Tibial artery (tissue), 4 donors: ENCODE measurements at regions not wholly inside any gene's neighbourhood (a gene's known extent, or its start where the extent isn't known, plus 50 kb on each side); places are given as distances from the start of the nearest gene placed in this dataset.
"Not testable (repeated sequence)": the region's sequence is repeated elsewhere in the genome, so short reads cannot be mapped to it uniquely, and the experiment has no call there.

Experiments used
- DNase-seq, 2 donors: peaks; one replicate each; pipeline ENCODE4 v3.0.0-alpha.2; 2019
- H3K27ac ChIP-seq, 2 donors: fragments of 200-600 bp; sonication (generic) in 1 of 2; 1 replicate in 1 of 2; 2 replicates in 1 of 2; pipeline ENCODE4 v1.5.1; 2018 to 2019; ENCODE audit warnings: mild to moderate bottlenecking in 1 of 2
- H3K27me3 ChIP-seq, 2 donors: fragments of 200-600 bp; sonication (generic) in 1 of 2; one replicate each; pipeline versions ENCODE4 v1.5.1 to v1.6.0; 2016 to 2019
- H3K36me3 ChIP-seq, 3 donors: fragments of 200-600 bp; sonication (generic) in 2 of 3; one replicate each; pipeline ENCODE4 v1.5.1; 2016 to 2019; ENCODE audit warnings: mild to moderate bottlenecking in 2 of 3
- H3K4me1 ChIP-seq, 4 donors: fragments of 200-600 bp; sonication (generic) in 2 of 4; 1 replicate in 3 of 4; 2 replicates in 1 of 4; pipeline ENCODE4 v1.5.1; 2016 to 2019
- H3K4me3 ChIP-seq, 2 donors: fragments of 200-600 bp; sonication (generic) in 1 of 2; 1 replicate in 1 of 2; 2 replicates in 1 of 2; pipeline ENCODE4 v1.5.1; 2018 to 2019; ENCODE audit warnings: mild to moderate bottlenecking in 2 of 2
- H3K9me3 ChIP-seq, 3 donors: fragments of 200-600 bp; sonication (generic) in 1 of 3; one replicate each; pipeline ENCODE4 v1.5.1; 2016 to 2019
- CTCF ChIP-seq, 2 experiments: fragments of 200-600 bp in 1 of 2; fragments of 450-650 bp in 1 of 2; IDR thresholded peaks; one replicate each; pipeline ENCODE4 v1.5.1; 2017 to 2019; ENCODE audit warnings: antibody characterized with exemption in 2 of 2, mild to moderate bottlenecking in 1 of 2, moderate library complexity in 1 of 2
- intact Hi-C: fragments of 100-400 bp; cut with DNase I; formaldehyde crosslinking; loops from one replicate; pipeline ENCODE4 v1.15.0; 2023; ENCODE audit warnings: low total_unique reads

- Histone ChIP-seq H3K36me3 (no peaks in the 10 kb centered on the region), H3K9me3 (no peaks in the 10 kb centered on the region), H3K27me3 (no peaks in the 10 kb centered on the region), H3K4me3 (no peak overlapping the region), H3K4me1 (no peaks in the 10 kb centered on the region), H3K27ac (no peak overlapping the region)
- no peak for DNase-seq
- TF ChIP-seq CTCF (IDR thresholded peaks at IDR 0.05), result no peak
- intact Hi-C loops, result no loop called here
Measured at GRCh38 chr5:136594416-136594815, 229.1 kb upstream of the TRPC7 start.

GRCh38 chr5:136590581-136590980 is 225.2 kb upstream of the TRPC7 start:
- no peak overlapping the region for H3K27ac ChIP-seq
- TF ChIP-seq CTCF (IDR thresholded peaks at IDR 0.05), result no peak
- no peaks in the 10 kb centered on the region for H3K27me3 ChIP-seq
- H3K4me1 ChIP-seq, result no peaks in the 10 kb centered on the region
- H3K9me3 ChIP-seq, result no peaks in the 10 kb centered on the region
- intact Hi-C loops, result no loop called here
- DNase-seq, result no peak
- H3K36me3 ChIP-seq, result no peaks in the 10 kb centered on the region
- no peak overlapping the region for H3K4me3 ChIP-seq

GRCh38 chr5:136586196-136586595 is 220.9 kb upstream of the TRPC7 start:
- Histone ChIP-seq H3K27me3 (no peaks in the 10 kb centered on the region), H3K9me3 (no peaks in the 10 kb centered on the region), H3K4me1 (no peaks in the 10 kb centered on the region), H3K27ac (no peak overlapping the region), H3K36me3 (no peaks in the 10 kb centered on the region), H3K4me3 (no peak overlapping the region)
- TF ChIP-seq CTCF (IDR thresholded peaks at IDR 0.05), result no peak
- DNase-seq, result no peak
- intact Hi-C loops, result no loop called here

GRCh38 chr5:136584474-136584873 is 219.1 kb upstream of the TRPC7 start:
- Histone ChIP-seq H3K27ac (no peak overlapping the region), H3K36me3 (no peaks in the 10 kb centered on the region), H3K4me3 (no peak overlapping the region), H3K9me3 (no peaks in the 10 kb centered on the region), H3K27me3 (no peaks in the 10 kb centered on the region), H3K4me1 (no peaks in the 10 kb centered on the region)
- no peak for DNase-seq
- TF ChIP-seq CTCF (IDR thresholded peaks at IDR 0.05), result no peak
- intact Hi-C loops, result no loop called here

- H3K27me3 ChIP-seq, result no peaks in the 10 kb centered on the region
- TF ChIP-seq CTCF (IDR thresholded peaks at IDR 0.05), result no peak
- DNase-seq, result no peak
- intact Hi-C loops, result no loop called here
- H3K9me3 ChIP-seq, result no peaks in the 10 kb centered on the region
- no peak overlapping the region for H3K27ac ChIP-seq
- H3K4me1 ChIP-seq, result no peaks in the 10 kb centered on the region
- H3K4me3 ChIP-seq, result no peak overlapping the region
- H3K36me3 ChIP-seq, result no peaks in the 10 kb centered on the region
Measured at GRCh38 chr5:136579238-136579637, 213.9 kb upstream of the TRPC7 start.

- not testable (repeated sequence) for H3K27ac ChIP-seq, DNase-seq
Measured at GRCh38 chr5:136569875-136570274, 204.5 kb upstream of the TRPC7 start.

GRCh38 chr5:136565457-136565856 is 200.1 kb upstream of the TRPC7 start:
- intact Hi-C loops, H3K4me1 ChIP-seq, H3K27me3 ChIP-seq: not testable (repeated sequence)

More at GRCh38 chr5:136569875-136570274, 204.5 kb upstream of the TRPC7 start:
- H3K27me3 ChIP-seq, intact Hi-C loops, H3K9me3 ChIP-seq, H3K36me3 ChIP-seq, H3K4me1 ChIP-seq, H3K4me3 ChIP-seq: not testable (repeated sequence)

GRCh38 chr5:136565050-136565449 is 199.7 kb upstream of the TRPC7 start:
- H3K9me3 ChIP-seq, H3K36me3 ChIP-seq, intact Hi-C loops, H3K27ac ChIP-seq, H3K27me3 ChIP-seq, H3K4me3 ChIP-seq, DNase-seq, H3K4me1 ChIP-seq: not testable (repeated sequence)

More at GRCh38 chr5:136565457-136565856, 200.1 kb upstream of the TRPC7 start:
- H3K36me3 ChIP-seq, DNase-seq, H3K9me3 ChIP-seq, H3K27ac ChIP-seq, H3K4me3 ChIP-seq: not testable (repeated sequence)

GRCh38 chr5:136564431-136564830 is 199.1 kb upstream of the TRPC7 start:
- not testable (repeated sequence) for H3K36me3 ChIP-seq, H3K4me3 ChIP-seq, H3K4me1 ChIP-seq, DNase-seq, H3K27me3 ChIP-seq, H3K9me3 ChIP-seq, H3K27ac ChIP-seq
- intact Hi-C loops, result loop anchor here (5.0 kb wide), 1 partner anchor 1218 kb away; no protein-coding TSS in a partner anchor
